A673 (cell line): ENCODE measurements at regions not wholly inside any gene's neighbourhood (a gene's known extent, or its start where the extent isn't known, plus 50 kb on each side); places are given as distances from the start of the nearest gene placed in this dataset.

Experiments used
- EZH2 ChIP-seq: fragments of 200-600 bp; sonication (generic); IDR thresholded peaks from 2 replicates; pipeline ENCODE4 v1.6.1; 2017; ENCODE audit warnings: borderline replicate concordance, low read depth, mild to moderate bottlenecking, mixed read lengths, antibody characterized with exemption, low read length; ENCODE audit not compliant: poor library complexity, severe bottlenecking
- TF ChIP-seq, protein P1 (sequence below): fragments of 300-800, 200-600 bp; sonication (generic); conservative IDR thresholded peaks from 2 replicates; pipeline ENCODE4 v1.5.1; 2017; ENCODE audit warnings: low read depth, mild to moderate bottlenecking, antibody characterized with exemption, low read length, moderate library complexity, mixed read lengths

DNA sequence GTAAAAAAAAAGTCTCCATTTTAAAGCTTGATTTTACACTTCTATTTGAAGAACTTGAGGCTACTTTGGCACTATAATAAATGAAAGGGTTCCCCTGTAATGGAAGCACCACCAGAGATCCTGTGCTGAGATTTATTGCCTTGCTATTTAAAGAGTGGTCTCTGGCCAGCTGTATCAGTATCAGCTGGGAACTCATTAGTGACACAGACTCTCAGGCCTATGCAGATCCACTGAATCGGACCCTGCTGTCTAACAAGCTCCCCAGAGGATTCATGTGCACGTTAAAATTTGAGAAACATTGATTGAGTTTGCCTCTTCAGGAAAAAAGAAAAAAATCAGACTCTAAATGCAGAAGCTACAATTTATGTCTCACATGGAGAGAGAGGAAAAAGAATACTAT lies 299.9 kb upstream of the BMP2 start:
- TF ChIP-seq, protein P1, sequence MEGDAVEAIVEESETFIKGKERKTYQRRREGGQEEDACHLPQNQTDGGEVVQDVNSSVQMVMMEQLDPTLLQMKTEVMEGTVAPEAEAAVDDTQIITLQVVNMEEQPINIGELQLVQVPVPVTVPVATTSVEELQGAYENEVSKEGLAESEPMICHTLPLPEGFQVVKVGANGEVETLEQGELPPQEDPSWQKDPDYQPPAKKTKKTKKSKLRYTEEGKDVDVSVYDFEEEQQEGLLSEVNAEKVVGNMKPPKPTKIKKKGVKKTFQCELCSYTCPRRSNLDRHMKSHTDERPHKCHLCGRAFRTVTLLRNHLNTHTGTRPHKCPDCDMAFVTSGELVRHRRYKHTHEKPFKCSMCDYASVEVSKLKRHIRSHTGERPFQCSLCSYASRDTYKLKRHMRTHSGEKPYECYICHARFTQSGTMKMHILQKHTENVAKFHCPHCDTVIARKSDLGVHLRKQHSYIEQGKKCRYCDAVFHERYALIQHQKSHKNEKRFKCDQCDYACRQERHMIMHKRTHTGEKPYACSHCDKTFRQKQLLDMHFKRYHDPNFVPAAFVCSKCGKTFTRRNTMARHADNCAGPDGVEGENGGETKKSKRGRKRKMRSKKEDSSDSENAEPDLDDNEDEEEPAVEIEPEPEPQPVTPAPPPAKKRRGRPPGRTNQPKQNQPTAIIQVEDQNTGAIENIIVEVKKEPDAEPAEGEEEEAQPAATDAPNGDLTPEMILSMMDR: no peak
- TF ChIP-seq EZH2: no peak
